ENCODE measurements at regions not wholly inside any gene's neighbourhood (a gene's known extent, or its start where the extent isn't known, plus 50 kb on each side); places are given as distances from the start of the nearest gene placed in this dataset.
"Not testable (repeated sequence)": the region's sequence is repeated elsewhere in the genome, so short reads cannot be mapped to it uniquely, and the experiment has no call there.

DNA sequence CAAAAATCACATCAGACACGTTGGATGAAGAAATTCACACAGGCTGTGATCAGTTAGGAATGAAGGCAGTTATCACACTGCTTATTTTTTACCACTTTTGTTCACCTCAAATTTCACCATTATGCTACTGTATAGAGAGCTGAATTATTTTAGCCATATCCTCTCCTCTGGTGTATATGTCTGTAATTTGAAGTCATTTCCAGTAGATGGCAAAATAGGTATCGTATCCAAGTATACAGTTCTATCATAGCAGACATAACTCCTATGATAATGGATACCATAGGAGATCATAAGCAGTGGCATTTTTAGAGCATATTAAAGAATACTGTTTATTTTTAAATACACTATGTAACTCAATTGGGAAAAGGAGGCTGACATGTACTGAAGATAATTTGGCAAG lies 909.7 kb downstream of the DNAJB9 start:
- Histone ChIP-seq H3K4me3 (ENCODE audit: low read depth in 1 of 3, low read length in 3 of 3) (no peak overlapping the region), H3K9ac (ENCODE audit: low read depth in 1 of 2, low read length in 2 of 2) (no peak overlapping the region), H3K36me3 (ENCODE audit: control insufficient read depth in 4 of 4, insufficient read depth in 3 of 4, low read depth in 1 of 4, low read length in 3 of 4) (no peaks in the 10 kb centered on the region), H3K27ac (ENCODE audit: low read depth in 1 of 2, low read length in 2 of 2) (no peak overlapping the region), H3K4me1 (ENCODE audit: control insufficient read depth in 4 of 4, insufficient read depth in 4 of 4, low read length in 3 of 4) (no peaks in the 10 kb centered on the region), H3K9me3 (ENCODE audit: control insufficient read depth in 4 of 4, low read length in 3 of 4) (no peaks in the 10 kb centered on the region), H3K27me3 (ENCODE audit: control insufficient read depth in 4 of 4, insufficient read depth in 4 of 4, low read length in 3 of 4) (peaks cover 0 to 2% (median 0%) of the 10 kb centered on the region in 4 donors)
- DNase-seq (ENCODE audit: low spot score): no peak
- TF ChIP-seq, protein P1, sequence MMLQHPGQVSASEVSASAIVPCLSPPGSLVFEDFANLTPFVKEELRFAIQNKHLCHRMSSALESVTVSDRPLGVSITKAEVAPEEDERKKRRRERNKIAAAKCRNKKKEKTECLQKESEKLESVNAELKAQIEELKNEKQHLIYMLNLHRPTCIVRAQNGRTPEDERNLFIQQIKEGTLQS (IDR thresholded peaks at IDR 0.05): no peak
- TF ChIP-seq RAD21 (IDR thresholded peaks at IDR 0.05): peak; percentile 18 to 30
- WGBS: 65% methylated on average over 2 of the region's 2 CpGs

DNA sequence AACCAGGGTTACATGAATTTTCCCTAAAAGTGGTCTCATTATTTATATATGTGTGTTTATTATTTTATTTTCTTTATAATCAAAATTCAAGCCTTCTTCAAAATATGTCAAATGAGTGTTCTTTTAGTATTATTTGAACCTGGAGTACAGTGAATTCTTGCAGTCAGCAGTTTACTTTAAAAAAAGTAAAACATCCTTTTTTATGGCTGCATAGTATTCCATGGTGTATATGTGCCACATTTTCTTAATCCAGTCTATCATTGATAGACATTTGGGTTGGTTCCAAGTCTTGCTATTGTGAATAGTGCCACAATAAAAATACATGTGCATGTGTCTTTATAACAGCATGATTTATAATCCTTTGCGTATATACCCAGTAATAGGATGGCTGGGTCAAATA lies 920.9 kb downstream of the DNAJB9 start:
- H3K27me3 ChIP-seq (ENCODE audit: control insufficient read depth in 4 of 4, insufficient read depth in 4 of 4, low read length in 3 of 4); H3K4me1 ChIP-seq (ENCODE audit: control insufficient read depth in 4 of 4, insufficient read depth in 4 of 4, low read length in 3 of 4); H3K27ac ChIP-seq (ENCODE audit: low read depth in 1 of 2, low read length in 2 of 2); H3K36me3 ChIP-seq (ENCODE audit: control insufficient read depth in 4 of 4, insufficient read depth in 3 of 4, low read depth in 1 of 4, low read length in 3 of 4); H3K9me3 ChIP-seq (ENCODE audit: control insufficient read depth in 4 of 4, low read length in 3 of 4); DNase-seq (ENCODE audit: low spot score); H3K4me3 ChIP-seq (ENCODE audit: low read depth in 1 of 3, low read length in 3 of 3); H3K9ac ChIP-seq (ENCODE audit: low read depth in 1 of 2, low read length in 2 of 2): not testable (repeated sequence)
- WGBS: 99% methylated on average over 1 of the region's 1 CpG

DNA sequence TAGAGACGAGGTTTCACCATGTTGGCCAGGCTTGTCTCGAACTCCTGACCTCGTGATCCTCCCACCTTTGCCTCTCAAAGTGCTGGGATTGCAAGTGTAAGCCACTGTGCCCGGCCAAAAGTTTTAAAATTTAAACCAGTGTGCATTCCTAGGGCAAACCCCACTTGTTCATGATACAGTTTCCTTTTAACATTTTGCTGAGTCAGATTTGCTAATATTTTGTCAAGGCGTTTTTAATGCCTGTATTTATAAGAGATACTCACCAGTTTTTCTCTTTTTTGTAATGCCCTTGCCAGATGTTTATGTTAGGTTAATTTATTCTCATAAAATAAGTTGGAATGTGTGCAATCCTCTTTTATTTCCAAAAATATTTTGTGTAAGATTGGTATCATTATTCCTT lies 927.4 kb downstream of the DNAJB9 start:
- WGBS: 77% methylated on average over 5 of the region's 5 CpGs
- no peak overlapping the region for H3K27ac ChIP-seq (ENCODE audit: low read depth in 1 of 2, low read length in 2 of 2)

DNA sequence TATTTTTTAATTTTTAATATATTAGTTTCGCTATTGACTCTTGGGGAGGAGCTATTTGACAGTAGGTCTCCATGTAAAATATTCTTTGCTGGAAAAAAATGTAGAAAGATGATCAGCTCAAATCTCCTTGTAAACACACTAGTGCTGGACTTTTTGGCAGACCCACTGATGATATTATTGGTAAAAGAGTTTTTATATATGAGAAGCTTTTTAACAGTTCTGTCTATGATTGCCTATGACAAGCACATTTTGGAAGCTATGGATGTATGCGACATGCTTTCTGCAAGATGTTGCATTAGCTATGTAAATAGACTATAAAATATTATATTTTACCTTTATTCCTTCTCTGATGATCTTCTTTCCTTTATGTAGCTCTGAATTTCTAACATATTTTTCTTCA lies 928.5 kb downstream of the DNAJB9 start:
- no peak overlapping the region for H3K27ac ChIP-seq (ENCODE audit: low read depth in 1 of 2, low read length in 2 of 2)
- H3K27me3 ChIP-seq (ENCODE audit: control insufficient read depth in 4 of 4, insufficient read depth in 4 of 4, low read length in 3 of 4): no peaks in the 10 kb centered on the region
- DNase-seq (ENCODE audit: low spot score): no peak
- H3K4me1 ChIP-seq (ENCODE audit: control insufficient read depth in 4 of 4, insufficient read depth in 4 of 4, low read length in 3 of 4): no peaks in the 10 kb centered on the region
- no peaks in the 10 kb centered on the region for H3K9me3 ChIP-seq (ENCODE audit: control insufficient read depth in 4 of 4, low read length in 3 of 4)
- no peak overlapping the region for H3K9ac ChIP-seq (ENCODE audit: low read depth in 1 of 2, low read length in 2 of 2)
- no peak overlapping the region for H3K4me3 ChIP-seq (ENCODE audit: low read depth in 1 of 3, low read length in 3 of 3)
- WGBS: 86% methylated on average over 2 of the region's 2 CpGs
- H3K36me3 ChIP-seq (ENCODE audit: control insufficient read depth in 4 of 4, insufficient read depth in 3 of 4, low read depth in 1 of 4, low read length in 3 of 4): no peaks in the 10 kb centered on the region
- TF ChIP-seq JUND (IDR thresholded peaks at IDR 0.05) (no peak), GABPA (IDR thresholded peaks at IDR 0.05 in 1 of 2, conservative IDR thresholded peaks at IDR 0.05 in 1 of 2) (no peak), FOXA1 (IDR thresholded peaks at IDR 0.05) (no peak), RXRA (IDR thresholded peaks at IDR 0.05) (no peak), SP1 (IDR thresholded peaks at IDR 0.05) (no peak)
- TF ChIP-seq, protein P2, sequence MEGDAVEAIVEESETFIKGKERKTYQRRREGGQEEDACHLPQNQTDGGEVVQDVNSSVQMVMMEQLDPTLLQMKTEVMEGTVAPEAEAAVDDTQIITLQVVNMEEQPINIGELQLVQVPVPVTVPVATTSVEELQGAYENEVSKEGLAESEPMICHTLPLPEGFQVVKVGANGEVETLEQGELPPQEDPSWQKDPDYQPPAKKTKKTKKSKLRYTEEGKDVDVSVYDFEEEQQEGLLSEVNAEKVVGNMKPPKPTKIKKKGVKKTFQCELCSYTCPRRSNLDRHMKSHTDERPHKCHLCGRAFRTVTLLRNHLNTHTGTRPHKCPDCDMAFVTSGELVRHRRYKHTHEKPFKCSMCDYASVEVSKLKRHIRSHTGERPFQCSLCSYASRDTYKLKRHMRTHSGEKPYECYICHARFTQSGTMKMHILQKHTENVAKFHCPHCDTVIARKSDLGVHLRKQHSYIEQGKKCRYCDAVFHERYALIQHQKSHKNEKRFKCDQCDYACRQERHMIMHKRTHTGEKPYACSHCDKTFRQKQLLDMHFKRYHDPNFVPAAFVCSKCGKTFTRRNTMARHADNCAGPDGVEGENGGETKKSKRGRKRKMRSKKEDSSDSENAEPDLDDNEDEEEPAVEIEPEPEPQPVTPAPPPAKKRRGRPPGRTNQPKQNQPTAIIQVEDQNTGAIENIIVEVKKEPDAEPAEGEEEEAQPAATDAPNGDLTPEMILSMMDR (IDR thresholded peaks at IDR 0.05; ENCODE audit: low read depth, low read length, missing input control): no peak
- TF ChIP-seq, protein P1 (IDR thresholded peaks at IDR 0.05): no peak

More for the DNA sequence above, 927.4 kb downstream of the DNAJB9 start:
- Histone ChIP-seq H3K9ac (ENCODE audit: low read depth in 1 of 2, low read length in 2 of 2) (no peak overlapping the region), H3K4me3 (ENCODE audit: low read depth in 1 of 3, low read length in 3 of 3) (no peak overlapping the region), H3K9me3 (ENCODE audit: control insufficient read depth in 4 of 4, low read length in 3 of 4) (no peaks in the 10 kb centered on the region), H3K27me3 (ENCODE audit: control insufficient read depth in 4 of 4, insufficient read depth in 4 of 4, low read length in 3 of 4) (no peaks in the 10 kb centered on the region), H3K36me3 (ENCODE audit: control insufficient read depth in 4 of 4, insufficient read depth in 3 of 4, low read depth in 1 of 4, low read length in 3 of 4) (no peaks in the 10 kb centered on the region), H3K4me1 (ENCODE audit: control insufficient read depth in 4 of 4, insufficient read depth in 4 of 4, low read length in 3 of 4) (no peaks in the 10 kb centered on the region)
- DNase-seq (ENCODE audit: low spot score): no peak
- TF ChIP-seq FOXA2 (IDR thresholded peaks at IDR 0.05) (no peak), GABPA (IDR thresholded peaks at IDR 0.05 in 1 of 2, conservative IDR thresholded peaks at IDR 0.05 in 1 of 2) (no peak), RAD21 (IDR thresholded peaks at IDR 0.05) (no peak), HNF4G (IDR thresholded peaks at IDR 0.05) (no peak), YY1 (IDR thresholded peaks at IDR 0.05) (no peak), SP1 (IDR thresholded peaks at IDR 0.05) (no peak), NR2F2 (IDR thresholded peaks at IDR 0.05) (no peak), HNF4A (conservative IDR thresholded peaks at IDR 0.05) (no peak), EGR1 (IDR thresholded peaks at IDR 0.05; ENCODE audit: low read depth in 2 of 2) (no peak), FOXA1 (IDR thresholded peaks at IDR 0.05) (no peak)
- TF ChIP-seq, protein P1 (IDR thresholded peaks at IDR 0.05): no peak
- TF ChIP-seq, protein P2 (IDR thresholded peaks at IDR 0.05; ENCODE audit: low read depth, low read length, missing input control): no peak
- TF ChIP-seq, protein P3, sequence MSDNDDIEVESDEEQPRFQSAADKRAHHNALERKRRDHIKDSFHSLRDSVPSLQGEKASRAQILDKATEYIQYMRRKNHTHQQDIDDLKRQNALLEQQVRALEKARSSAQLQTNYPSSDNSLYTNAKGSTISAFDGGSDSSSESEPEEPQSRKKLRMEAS (IDR thresholded peaks at IDR 0.05): no peak

All from liver (tissue), 8 donors.